Liver (tissue), 3 donors: ENCODE measurements at regions not wholly inside any gene's neighbourhood (a gene's known extent, or its start where the extent isn't known, plus 50 kb on each side); places are given as distances from the start of the nearest gene placed in this dataset.

Experiments used
- CTCF ChIP-seq: fragments of 150-350 bp; IDR thresholded peaks from 2 replicates; pipeline ENCODE4 v1.5.1; 2017; ENCODE audit warnings: improper control_type of control experiment, low read depth, low read length; ENCODE audit not compliant: missing input control
- FOXA1 ChIP-seq: IDR thresholded peaks from 2 replicates; pipeline ENCODE4 v1.6.1; 2016; ENCODE audit warnings: antibody characterized with exemption
- RAD21 ChIP-seq, 2 donors: IDR thresholded peaks; 2 replicates each; pipeline ENCODE4 v1.6.1; 2016; ENCODE audit warnings: antibody characterized with exemption in 2 of 2, mild to moderate bottlenecking in 2 of 2
- YY1 ChIP-seq: IDR thresholded peaks from 2 replicates; pipeline ENCODE4 v1.6.1; 2016; ENCODE audit warnings: antibody characterized with exemption, mild to moderate bottlenecking
- donor health status: healthy.
- donor health status: healthy.

GRCh38 chr18:66377291-66377690 is 226.6 kb downstream of the CDH19 start:
- TF ChIP-seq CTCF (no peak), RAD21 (IDR thresholded peaks at IDR 0.05) (no peak), YY1 (no peak), FOXA1 (no peak)
